Right ventricle myocardium inferior (tissue), 1 donor: ENCODE measurements at regions not wholly inside any gene's neighbourhood (a gene's known extent, or its start where the extent isn't known, plus 50 kb on each side); places are given as distances from the start of the nearest gene placed in this dataset.
A peak's percentile ranks its signal among the peaks of the same experiment; 100 is the strongest.
"Not testable (repeated sequence)": the region's sequence is repeated elsewhere in the genome, so short reads cannot be mapped to it uniquely, and the experiment has no call there.

ENCODE experiments used
- ATAC-seq: fragments of 200-7000 bp; cut with Tn5 transposase; one replicate; pipeline ENCODE4 v1.9.1; 2020; ENCODE audit warnings: mild to moderate bottlenecking, moderate library complexity
- DNase-seq: peaks from one replicate; pipeline ENCODE4 v3.0.0; 2021; ENCODE audit errors: missing footprints
- intact Hi-C: fragments of 100-400 bp; cut with DNase I; formaldehyde crosslinking; loops from one replicate; pipeline ENCODE4 v1.11.0; 2022
- donor health status: DM: no; HTN: yes; CAD: no; lungs with severe emphysema.

DNA sequence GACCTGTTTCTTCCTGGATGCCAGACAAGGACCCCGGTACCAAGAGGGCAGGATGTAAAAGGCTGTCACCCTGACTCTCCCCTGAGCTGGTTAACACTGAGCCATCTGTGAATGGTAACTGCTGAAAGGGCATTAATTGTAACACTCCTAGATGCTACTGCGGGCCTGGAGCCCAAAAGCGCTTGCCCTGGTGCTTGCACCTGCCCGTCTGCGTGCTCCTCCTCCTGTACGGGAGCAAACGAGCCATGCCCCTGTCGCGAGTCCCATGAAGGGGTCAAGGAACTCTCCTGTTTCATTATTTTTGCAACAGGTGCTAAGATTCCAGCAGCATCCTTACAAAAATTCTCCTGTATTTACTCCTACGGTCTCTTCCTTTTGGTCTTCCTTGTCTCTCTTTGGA, 140.0 kb upstream of the LAMA2 start:
- intact Hi-C loops, result no loop called here
- DNase-seq (peak; percentile 47), ATAC-seq (no peak)

DNA sequence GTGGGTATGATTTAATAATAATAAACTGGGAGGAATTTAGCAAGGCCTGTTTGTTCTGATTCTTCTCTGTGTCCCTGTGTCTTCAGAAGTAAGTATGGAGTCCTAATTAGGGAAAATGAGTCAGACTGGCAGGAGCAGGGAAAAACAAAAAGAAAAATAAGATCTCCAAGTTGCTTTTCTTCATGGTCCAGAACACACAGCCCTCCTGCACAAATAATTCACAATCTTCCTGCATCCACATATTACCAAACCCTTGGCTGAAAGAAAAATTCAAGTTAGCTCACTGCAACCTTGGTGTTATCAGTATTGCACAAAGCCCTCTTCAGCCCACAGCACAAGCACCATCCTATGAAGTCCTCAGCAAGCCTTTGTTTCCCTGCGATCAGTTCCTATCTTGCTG, 142.0 kb upstream of the LAMA2 start:
- ATAC-seq (no peak), DNase-seq (no peak)
- intact Hi-C loops, result no loop called here

DNA sequence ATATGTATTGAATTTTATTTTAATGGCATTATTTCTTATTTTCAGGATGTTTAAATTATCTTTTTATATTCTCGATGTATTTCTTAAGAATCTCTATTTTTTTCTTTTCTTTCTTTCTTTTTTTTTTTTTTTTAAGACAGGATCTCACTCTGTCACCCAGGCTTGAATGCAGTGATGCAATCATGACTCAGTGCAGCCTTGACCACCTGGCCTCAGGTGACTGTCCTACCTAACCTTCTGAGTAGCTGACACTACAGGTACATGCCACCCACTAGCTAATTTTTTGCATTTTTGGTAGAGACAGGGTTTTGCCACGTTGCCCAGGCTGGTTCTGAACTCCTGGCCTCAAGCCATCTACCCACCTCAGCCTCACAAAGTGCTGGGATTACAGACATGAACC, 143.8 kb upstream of the LAMA2 start:
- intact Hi-C loops, result loop anchor here (10.0 kb wide), 2 partner anchors 884 to 1004 kb away; no protein-coding TSS in a partner anchor
- DNase-seq (no peak), ATAC-seq (no peak)

DNA sequence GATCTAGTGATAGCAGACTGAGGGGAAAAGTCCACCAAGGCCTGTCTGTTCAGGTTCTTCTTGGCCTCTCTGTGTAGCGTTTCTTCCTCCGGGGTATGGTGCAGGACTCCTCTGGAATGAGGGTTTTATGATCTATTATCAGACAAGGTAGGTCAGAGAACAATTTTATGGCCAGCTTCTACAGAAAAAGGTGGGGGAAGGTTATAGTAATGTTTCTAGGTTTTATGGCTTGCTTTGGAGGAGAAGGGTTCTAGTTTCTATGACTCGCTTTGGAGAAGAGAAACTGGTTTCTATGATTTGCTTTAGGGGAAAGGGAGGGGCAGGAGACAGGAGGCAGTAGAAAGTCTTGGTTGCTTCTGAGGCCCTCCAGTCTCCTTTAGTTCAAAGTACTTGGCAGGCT, 144.8 kb upstream of the LAMA2 start:
- DNase-seq, result no peak
- no peak for ATAC-seq

DNA sequence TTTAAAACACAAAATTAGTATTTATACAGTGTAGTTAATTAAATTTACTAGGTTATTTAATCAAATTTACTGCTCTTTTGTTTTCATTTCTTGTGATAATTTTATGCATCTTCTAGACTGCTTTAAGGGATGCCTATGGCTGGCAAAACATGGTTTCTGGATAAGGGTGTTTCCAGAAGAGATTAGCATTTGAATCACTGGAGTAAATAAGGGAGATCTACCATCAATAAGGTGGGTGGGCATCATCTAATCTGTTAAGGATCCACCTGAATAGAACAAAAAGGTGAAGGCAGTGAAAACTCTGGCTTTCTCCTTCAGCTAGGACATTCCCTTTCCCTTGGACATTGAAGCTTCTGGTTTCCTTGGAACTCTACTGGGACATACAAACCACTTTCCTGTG, 146.2 kb upstream of the LAMA2 start:
- no peak for ATAC-seq
- intact Hi-C loops, result loop anchor here (10.0 kb wide), 2 partner anchors 882 to 1002 kb away; no protein-coding TSS in a partner anchor
- no peak for DNase-seq

More for the DNA sequence above, 144.8 kb upstream of the LAMA2 start:
- intact Hi-C loops, result loop anchor here (10.0 kb wide), 2 partner anchors 883 to 1003 kb away; no protein-coding TSS in a partner anchor

DNA sequence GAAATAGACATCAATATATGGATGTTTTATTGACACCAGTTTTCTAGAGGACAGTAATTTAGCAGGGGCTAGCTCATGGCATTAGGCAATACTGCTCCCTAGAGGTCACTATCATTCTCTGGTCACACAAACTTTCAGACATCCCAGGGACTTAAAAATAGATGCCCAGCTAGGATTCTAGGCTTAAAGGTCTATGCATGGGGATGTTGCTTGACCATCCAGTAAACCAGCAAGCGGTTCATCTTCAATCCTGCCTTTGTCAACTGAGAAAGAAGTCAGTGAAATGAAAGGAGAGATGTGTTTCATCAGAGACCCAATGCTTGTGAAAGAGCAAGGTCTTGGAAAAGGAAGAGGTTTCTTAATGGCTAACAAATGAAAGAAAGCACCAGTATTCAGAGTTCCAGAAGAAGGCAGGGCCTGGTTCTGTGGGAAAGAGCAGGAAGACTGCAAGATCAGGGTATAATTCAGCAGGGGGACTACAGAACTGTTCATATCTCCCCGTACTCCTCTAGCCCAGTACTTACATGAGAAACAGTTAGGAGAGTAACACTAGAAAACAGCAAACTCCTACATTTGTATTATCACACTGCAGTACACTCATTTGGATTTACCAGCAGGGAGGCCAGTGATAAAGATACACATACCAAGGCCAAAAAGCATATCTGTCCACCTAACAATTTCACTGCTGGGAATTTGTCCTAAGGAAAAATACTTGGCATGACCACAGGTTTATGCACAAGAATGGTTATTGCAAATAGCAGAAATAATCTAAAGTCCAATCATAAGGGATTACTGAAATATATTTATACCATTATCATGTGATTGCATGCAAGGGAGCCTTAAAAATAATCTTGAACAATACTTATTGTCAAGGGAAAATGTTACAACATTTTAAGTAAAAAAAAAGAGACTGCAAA, 151.4 kb upstream of the LAMA2 start:
- no peak for DNase-seq
- intact Hi-C loops, result loop anchor here (10.0 kb wide), 2 partner anchors 877 to 997 kb away; no protein-coding TSS in a partner anchor
- ATAC-seq, result peak; percentile 80

DNA sequence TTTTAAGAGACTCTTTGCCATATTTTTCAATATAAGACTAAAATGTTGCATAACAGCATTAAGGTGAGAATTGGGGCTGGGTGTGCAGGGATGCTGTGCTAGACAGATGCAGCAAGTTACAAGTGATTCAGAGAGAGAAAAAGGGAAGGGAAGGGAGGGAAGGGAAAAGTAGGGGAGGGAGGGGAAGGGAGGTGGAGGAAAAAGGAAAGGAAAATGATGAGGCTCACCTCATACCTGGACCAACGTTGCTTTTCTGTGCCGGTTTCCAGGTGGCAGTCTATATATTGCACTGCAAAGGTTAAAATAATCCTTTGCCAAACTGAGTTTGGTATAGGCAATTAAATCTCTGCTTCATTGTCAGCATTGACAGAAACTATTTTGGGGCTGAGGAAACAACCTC, 155.4 kb upstream of the LAMA2 start:
- ATAC-seq, result no peak
- intact Hi-C loops, result loop anchor here (5.0 to 10.0 kb wide), 3 partner anchors 75 to 527 kb away; partner anchors contain the start of gene PTPRK
- DNase-seq, result no peak

DNA sequence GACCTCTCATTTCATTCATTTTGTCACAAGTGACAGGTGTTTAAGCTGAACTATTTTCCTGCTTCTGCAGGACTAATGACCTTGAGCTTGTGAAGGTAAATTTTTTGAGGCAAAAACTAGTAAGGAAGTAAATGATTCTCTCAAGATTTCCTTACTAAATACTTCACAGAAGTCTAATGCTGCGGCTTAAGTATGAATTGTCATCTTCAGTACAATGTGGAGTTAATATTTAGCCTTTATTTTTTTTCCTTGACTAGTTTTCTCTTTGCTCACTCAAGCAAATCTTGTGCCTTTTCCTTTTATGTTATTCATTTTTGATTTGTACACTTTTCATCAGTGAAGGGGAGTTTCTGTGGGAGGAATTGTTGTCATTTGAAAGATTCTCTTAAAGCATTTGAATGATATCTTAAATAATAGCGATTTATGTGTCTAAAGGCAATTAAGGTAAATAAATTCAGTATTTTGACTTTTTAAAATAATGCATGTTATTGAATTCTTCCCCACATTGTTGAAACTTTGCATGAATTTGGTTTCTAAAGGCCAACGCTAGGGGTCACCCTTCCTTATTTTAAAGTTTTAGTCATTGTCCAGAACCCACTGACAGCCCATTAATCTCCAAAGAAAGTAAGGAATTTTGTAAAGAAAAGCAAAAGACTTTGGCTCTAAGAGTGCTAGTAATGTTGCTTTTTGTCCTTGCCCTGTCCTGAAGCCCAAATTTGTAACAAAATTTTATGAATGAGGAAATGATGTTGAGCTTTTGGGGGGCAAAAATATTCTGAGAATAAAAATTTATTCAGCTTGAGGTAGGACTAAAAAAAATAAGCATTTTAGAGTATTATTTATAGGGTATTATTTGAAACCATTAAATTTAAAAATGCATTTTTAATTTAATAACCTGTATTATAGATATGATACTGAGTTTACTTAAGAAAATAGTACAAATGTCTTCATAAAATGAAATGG, 157.4 kb upstream of the LAMA2 start:
- DNase-seq (no peak), ATAC-seq (no peak)
- intact Hi-C loops, result loop anchor here (5.0 to 10.0 kb wide), 3 partner anchors 73 to 529 kb away; partner anchors contain the start of gene PTPRK

DNA sequence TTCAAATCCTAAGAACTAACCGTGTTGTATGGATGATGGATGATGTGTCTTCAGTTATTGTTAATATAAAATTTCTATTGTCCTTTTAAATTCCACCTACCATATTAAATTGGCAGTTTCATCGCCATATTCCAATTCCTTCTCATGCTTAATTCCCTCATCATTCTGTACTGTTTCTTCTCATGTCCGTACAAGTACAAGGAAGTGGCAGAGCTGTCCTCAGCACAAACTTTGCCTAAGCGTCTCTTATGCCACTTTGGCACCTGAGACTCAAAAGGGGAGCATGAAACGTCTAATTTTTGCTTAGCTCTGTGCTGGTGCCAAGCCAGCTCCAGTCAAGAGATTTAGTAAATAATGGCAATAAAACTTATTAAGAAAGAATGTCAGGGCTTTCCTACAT, 158.2 kb upstream of the LAMA2 start:
- DNase-seq (no peak), ATAC-seq (no peak)
- intact Hi-C loops, result loop anchor here (5.0 to 10.0 kb wide), 3 partner anchors 72 to 530 kb away; partner anchors contain the start of gene PTPRK

DNA sequence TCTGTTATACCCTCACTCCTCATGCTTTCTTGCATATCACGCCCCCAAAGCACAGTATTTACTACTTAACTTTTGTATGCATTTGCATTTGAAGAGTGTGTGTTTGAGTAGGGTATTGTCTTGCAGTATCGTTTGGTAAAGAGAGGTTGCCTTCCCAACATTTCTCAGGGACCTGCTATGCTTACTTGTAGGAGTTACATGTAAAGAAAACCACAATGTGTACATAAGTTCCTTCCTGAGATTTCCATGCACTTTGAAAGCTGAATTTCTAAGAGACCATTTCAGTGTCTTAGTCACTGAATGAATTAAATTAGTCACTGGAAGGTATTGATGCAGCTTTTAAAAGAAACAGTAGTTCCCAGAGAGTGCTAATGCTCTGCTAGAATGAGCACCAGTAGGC, 159.3 kb upstream of the LAMA2 start:
- intact Hi-C loops, result loop anchor here (10.0 kb wide), 1 partner anchor 531 kb away; no protein-coding TSS in a partner anchor
- DNase-seq (no peak), ATAC-seq (no peak)

DNA sequence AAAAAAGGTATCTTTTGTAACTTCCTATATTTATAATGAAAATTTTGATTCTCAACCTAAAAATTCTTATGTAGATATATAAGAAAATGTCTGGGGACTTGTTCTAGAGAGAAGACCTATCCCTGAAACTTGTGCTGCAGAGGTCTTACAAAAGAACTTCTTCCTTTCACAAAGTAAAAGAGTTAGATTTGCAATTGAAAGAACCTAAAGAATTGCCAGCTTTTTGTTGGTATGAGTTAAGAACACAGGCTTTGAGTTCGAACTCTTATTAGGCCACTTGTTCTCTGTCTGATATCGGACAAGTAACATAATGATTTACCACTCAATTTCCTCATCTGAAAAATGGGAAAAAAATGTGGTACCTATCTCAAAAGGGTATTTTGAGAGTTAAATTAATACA, 162.0 kb upstream of the LAMA2 start:
- intact Hi-C loops, result loop anchor here (10.0 kb wide), 1 partner anchor 534 kb away; no protein-coding TSS in a partner anchor
- no peak for DNase-seq
- ATAC-seq, result no peak

DNA sequence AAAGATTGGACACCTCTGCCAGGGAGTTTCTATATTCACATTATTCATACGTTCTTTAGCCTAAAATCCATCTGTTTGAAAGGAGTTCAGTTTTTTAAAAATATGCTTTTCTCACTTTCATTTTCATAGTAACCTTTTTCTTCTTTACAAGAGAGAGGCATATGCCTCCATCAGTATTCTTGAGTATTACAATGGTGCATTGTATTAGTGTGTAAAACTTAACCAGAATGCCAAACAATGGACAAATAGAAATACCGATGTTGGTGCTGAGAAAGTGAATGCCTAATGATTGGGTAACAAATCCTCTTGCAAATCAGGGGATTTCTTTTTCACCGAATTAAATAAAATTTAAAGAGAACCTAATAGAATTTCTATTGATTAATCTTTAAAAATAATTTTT, 163.2 kb upstream of the LAMA2 start:
- intact Hi-C loops, result loop anchor here (10.0 kb wide), 1 partner anchor 535 kb away; no protein-coding TSS in a partner anchor
- DNase-seq (no peak), ATAC-seq (no peak)

DNA sequence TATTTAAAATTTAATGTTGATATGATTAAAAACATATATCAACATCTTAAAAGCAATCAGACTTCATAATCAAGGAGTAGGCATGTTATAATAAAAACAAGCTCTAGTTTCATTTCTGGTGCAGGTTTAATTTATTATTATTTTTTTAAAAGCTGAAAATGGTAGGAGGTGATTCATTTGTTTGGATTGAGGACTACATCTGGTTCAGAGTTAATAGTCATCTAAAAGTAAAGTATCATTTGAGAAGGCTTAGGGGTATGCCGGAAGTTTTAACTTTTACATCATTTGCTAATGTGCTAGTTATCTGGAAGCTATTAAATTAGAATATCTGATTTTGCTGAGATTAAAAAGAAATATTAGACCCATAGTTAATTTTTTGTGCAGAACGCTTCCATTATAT, 169.5 kb upstream of the LAMA2 start:
- DNase-seq (no peak), ATAC-seq (no peak)
- intact Hi-C loops, result no loop called here

DNA sequence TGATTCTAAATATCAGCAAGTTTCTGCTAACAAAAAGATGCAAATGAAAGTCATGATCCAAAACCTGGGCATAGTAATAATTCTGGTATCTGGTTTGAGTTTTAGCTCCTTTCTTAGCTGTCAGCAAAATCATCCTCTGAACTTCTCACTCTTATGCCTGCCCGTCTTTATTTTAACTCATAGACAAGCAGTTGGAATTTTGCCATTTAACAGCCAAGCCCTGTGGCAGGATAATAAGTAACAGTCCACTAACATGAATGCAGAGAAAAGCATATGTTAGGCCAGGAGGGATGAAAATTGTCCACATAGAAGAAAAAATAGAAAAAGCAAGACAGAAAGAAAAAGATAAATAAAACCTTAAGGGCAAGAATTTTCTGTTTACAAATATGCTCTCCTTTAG, 170.0 kb upstream of the LAMA2 start:
- intact Hi-C loops, result no loop called here
- DNase-seq, result no peak
- ATAC-seq, result no peak

DNA sequence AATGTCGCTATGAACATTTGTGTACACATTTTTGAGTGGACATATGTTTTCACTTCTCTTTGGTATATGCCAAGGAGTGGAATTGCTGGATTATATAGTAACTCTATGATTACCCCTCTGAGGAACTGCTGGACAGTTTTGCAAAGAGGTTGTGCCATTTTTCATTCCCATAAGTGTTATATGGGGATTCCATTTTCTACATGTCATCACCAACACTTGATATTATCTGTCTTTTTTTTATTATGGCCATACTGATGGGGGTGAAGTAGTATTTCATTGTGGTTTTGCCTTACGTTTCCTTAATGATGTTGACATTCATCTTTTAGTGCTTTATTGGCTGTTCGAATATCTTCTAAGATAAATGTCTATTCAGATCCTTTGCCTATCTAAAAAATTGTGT, 171.8 kb upstream of the LAMA2 start:
- DNase-seq, result no peak
- intact Hi-C loops, result no loop called here
- ATAC-seq, result no peak

DNA sequence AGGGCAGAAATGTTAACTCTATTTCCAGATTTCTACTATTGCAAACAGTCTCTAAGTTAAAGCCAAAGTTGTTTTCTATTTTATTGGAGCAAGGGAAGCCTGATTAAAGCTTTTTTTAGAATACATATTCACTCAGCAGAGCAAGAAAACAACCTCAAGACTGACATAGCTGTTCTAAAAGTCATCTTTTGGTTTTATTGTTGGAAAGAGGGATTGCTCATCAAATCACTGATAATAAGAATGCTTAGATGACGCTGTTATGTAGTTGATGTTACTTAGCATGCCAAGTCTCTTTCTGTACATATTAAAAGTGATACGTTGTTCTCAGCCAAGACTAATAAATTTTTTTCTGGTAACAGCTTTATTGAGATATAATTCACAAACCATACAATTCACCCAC, 172.6 kb upstream of the LAMA2 start:
- ATAC-seq (no peak), DNase-seq (no peak)
- intact Hi-C loops, result no loop called here

DNA sequence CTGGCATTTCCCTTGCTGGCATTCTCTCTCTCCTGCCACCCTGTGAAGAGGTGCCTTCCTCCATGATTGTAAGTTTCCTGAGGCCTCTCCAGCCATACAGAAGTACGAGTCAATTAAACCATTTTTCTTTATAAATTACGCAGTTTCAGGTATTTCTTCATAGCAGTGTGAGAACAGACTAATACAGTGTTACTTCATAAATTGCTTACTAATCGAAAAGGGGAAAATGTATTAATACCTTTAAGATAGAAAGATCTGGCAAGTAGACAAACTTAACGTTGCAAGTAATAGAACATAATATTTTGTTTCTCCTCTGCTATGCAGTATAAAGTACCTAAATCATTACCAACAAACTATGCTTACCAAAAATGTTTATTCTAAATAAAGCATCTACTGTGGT, 178.3 kb upstream of the LAMA2 start:
- DNase-seq (no peak), ATAC-seq (no peak)
- intact Hi-C loops, result no loop called here

DNA sequence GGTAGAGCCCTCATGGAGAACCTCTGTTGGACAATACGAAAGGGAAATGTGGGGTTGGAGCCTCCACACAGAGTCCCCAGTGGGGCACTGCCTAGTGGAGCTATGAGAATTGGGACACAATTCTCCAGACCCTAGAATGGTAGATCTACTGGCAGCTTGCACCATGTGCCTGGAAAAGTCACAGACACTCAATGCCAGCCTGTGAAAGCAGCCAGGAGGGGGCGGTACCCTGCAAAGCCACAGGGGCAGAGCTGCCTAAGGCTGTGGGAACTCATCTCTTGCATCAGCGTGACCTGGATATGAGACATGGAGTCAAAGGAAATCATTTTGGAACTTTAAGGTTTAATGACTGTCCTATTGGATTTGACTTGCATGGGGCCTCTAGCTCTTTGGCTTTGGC, 179.1 kb upstream of the LAMA2 start:
- intact Hi-C loops, DNase-seq, ATAC-seq: not testable (repeated sequence)
